Left kidney (tissue), 1 donor: ENCODE measurements at regions not wholly inside any gene's neighbourhood (a gene's known extent, or its start where the extent isn't known, plus 50 kb on each side); places are given as distances from the start of the nearest gene placed in this dataset.

Experiments
- DNase-seq: peaks from one replicate; pipeline ENCODE4 v3.0.0-alpha.2; 2013

DNA sequence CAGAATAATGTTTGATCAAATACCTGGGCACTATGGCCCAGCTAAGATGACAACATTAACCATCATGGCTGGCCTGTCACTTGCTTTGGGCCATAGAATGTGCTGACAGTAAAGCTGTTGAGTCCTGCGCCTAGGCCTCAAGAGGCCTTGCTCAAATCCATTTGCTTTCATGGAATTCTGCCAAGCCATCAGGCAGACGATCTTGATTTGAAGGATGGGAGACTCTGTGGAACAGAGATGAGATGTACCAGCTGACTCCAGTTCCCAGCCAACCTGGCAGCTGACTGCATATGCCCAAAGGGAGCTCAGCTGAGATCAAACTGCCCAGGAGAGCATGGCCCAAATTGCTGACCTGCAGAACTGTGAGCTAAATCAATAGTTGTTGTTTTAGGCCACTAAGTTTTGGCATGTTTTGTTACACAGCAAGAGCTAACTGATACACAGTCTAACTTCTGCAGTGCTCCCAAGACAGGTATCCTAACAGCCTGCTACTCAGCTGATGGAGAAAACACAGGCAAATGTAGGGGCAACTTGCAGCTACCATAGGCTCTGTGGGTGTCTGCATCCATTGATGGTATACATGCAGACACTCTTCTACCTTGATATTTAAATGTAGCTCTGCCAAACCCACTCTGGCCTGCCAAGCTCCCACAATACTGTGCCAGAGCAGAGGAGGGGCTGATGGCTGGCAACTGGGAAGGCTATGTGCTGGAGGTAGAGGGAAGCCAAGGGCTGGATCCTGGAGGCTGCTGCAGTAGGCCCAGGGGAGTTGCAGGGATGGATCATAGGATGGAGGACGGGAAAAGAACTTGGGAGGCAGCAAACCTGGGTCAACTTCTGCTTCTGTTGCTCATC, 55.2 kb upstream of the RNF24 start:
- DNase-seq = no peak

DNA sequence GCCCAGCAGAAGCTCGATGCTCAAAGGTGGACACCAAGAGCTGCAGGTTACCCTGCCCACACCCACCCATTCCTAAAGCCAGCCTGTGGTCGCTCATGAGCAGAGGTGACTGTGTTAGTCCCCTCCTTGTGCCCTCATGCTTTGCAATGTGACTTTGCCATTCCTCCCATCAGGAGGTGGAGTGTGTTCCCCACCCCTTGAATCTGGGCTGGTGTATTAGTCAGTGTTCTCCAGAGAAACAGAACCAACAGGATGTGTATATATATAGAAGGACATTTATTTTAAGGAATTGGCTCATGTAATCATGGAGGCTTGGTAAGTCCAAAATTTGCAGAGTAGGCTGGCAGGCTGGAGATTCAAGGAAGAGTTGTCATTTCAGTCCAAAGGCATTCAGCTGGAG, 54.4 kb upstream of the RNF24 start:
- DNase-seq = no peak

DNA sequence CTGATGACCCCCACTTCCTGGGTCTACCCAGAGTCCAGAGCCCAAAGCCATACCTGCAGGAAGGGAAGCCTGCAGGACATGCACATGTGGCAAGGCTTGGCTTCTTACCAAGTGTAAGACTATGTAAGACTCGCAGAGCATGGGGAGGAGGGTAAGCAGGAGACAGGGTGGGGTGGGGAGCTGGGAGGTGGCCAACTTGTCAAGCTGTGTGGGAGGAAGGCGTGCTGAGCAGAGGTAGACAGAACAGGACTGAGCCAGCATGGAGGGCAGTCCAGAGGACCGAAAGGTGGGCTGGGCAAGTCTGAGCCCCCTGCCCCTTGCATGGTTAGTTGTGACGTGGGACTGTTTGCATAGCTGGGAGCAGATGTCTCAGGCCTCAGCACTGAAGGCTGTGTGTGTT, 53.4 kb upstream of the RNF24 start:
- no peak for DNase-seq

- no peak for DNase-seq
Observed at GRCh38 chr20:4067600-4068261, 52.4 kb upstream of the RNF24 start.

DNA sequence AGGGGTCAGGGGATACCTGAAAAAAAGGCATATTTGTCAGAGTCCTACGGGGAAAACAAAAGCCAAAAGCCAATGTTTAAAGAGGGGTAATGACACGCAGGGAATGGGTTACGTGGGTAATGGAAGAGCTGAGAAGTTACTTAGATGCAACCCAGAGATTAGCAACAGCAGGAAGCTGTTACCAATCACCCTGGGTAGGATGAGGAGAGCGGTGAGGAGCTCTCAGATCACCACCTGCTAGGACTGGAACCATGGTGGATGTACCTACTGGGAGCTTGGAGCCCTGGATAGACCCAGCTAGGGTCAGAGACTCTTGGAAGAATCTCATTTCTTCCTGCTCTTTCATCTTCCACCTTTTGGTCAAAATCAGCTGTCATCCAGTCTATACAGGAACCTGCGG, 51.2 kb upstream of the RNF24 start:
- DNase-seq = no peak

- no peak for DNase-seq
Observed at GRCh38 chr20:4065391-4065844, 50.1 kb upstream of the RNF24 start.
